NOMO-1 treated with dmso at 0.1 percent for 144 hours (cell line): ENCODE measurements at regions not wholly inside any gene's neighbourhood (a gene's known extent, or its start where the extent isn't known, plus 50 kb on each side); places are given as distances from the start of the nearest gene placed in this dataset.
"Not testable (repeated sequence)": the region's sequence is repeated elsewhere in the genome, so short reads cannot be mapped to it uniquely, and the experiment has no call there.

ENCODE experiments used
- DNase-seq: peaks from one replicate; lab custom pipeline; 2025; ENCODE audit not compliant: unreplicated experiment; lab: John Stamatoyannopoulos, UW

DNA sequence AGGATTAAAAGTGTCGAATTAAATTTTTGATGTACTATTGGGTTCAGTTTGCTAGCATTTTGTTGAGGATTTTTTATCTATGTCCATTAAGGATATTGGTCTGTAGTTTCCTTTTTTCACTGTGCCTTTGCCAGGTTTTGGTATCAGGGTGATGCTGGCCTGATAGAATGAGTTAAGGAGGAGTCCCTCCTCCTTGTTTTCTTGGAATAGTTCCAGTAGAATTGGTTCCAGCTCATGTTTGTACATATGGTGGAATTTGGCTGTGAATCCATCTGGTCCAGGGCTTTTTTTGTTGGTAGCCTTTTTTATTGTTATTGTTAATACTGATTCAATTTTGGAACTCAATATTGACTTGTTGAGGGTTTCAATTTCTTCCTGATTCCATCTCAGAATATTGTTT, 141.8 kb downstream of the SIM1 start:
- no peak for DNase-seq

DNA sequence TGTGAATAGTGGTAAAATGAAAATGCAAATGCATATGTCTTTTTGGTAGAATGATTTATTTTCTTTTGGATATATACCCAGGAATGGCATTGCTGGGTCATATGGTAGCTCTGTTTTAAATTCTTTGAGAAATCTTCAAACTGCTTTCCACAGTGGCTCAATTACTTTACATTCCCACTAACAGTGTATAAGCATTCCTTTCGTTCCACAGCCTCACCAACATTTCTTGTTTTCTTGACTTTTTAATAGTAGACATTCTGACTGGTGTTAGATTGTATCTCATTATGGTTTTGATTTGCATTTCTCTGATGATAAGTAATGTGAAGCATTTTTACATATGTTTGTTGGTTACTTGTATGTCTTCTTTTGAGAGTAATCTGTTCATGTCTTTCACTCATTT, 144.0 kb downstream of the SIM1 start:
- no peak for DNase-seq

DNA sequence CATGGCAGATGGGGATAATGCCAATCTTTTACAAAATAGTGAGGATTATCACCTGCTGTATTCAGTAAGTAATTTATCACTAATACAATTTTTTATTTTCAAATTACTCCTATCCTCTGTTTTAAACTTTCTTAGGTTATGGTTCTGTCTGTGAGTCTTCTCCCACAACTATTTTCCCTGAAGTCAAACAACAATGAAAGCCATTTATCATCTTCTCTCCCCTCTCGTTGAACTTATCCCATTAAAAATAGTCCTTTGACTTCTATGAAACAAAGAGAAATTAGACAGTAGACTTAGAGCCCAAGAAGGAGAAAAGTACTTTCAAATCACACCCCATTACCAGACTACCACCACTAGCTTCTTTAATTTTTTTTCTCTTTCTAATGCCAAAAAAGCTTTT, 147.7 kb downstream of the SIM1 start:
- DNase-seq, result no peak

DNA sequence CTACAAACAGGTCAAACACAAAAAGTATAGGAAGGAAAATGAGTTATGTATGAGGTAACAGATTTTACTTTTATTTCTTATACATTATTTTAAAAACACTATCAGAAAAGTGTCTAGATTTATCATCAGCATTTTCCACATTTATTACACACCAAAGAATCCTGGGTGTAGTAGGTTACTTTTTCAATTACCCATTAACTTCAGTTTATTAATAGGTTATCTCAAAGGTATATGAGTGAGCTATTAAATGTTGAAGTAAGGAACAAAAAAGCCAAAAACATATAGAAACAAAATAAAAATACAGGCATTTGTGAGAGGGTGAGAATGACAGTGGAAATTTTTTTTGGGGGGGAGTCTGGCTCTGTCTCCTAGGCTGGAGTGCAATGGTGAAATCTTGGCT, 150.5 kb downstream of the SIM1 start:
- DNase-seq, result no peak

DNA sequence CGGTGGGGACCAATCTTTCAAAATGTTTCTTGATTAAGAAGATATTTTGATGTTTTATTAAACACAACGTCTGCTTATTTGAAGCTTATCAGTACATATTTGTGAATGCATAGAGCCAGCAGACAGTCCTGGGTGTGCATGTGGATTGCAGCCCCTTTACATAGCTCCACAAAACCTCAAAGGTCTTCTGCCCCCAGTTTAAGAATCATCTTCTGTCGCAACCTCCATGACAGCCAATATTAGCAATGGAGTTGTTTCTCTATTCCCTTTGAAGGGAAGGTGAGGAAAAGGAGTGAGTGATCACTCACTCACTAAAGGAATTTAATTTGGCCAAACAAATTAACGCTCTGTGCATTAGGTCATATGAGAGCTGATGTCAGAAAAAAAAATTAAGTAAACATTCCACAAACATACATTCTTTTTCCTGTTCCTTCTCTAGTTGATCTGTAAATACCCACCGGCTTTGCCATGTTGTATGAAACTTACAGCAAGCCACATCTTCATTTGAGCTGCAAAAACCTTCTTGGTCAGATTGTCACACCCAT, 152.9 kb downstream of the SIM1 start:
- DNase-seq, result no peak

DNA sequence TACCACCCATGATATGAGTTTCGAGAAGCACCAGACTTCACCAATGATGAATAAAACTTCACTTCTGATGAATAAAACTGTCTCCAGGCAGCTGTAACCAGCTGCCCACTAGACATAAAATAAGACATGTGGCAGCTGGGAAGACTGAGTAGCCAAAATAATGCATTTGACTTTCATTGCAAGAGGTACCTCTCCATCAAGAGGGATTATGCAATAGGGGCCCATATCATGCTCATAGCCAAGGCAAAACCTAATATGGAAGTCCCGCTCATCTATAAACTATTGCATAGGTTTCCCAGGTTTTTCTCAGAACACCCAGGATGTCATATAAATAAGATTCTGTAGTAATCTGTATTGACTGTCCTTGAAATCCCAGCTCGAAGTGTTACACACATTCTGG, 155.5 kb downstream of the SIM1 start:
- DNase-seq, result no peak

DNA sequence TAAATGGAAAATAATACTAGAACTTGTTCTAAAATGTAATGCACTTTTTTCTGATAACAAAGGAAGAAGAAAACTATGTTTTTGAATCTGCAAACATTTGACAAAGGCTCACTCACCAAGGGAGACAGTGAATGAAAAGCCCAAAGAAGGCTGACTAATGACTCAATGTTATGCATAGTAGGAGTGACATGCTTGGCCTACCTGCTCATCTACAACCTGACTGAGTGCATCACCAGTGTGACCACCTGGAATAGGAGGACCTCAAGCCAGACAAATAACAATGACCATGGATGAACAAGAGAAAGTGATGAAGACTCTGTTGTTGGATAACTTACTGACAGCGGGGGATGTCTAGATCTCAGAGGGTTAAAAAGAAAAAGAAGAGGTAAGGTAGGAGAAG, 157.2 kb downstream of the SIM1 start:
- no peak for DNase-seq

DNA sequence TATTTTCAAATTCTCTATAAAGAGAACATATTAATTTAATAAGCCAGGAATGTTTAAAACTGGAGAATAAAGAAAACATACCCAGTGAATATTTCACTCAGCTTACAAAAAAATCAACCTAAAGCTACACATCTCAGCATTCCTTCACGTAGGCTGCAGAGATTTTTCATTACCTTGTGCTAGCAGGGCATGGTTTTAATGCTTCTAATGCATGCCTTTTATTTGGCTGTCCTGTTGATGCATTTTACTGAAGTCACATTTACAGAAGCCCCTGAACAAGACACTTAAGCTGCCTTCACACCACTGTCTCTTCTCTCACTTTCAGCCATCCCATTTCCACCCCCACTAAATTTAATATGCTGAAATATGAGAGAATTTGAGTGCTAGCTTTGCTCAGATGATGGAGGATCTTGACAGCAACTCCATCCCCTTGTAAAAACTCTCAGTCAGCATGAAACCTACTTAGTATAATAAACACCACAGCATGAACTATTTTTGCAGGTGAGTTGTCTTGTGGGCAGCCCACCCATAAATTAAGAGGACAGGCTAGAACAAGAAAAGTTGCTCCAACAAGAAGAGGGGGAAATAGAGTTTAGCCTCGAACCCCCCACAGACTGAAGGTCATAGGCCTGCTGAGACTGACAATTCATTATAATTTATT, 159.4 kb downstream of the SIM1 start:
- no peak for DNase-seq

DNA sequence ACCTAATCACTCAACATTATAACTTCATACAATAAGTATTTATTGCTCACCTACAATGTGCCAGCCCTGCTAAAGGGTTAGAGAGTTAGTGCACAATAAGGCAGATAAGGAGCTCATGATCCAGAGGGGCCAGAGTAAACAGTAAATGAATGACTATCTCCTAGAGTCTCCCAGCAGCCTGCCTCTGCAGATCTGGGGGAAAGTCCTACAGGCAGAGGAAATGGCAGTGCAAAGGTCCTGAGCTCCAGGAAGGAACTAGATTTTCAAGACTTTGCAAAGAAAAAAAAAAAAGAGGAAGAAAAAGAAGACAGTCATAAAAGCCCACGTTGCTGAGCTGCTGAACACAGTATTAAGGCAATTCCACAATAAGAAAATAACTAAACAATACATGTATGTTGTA, 160.1 kb downstream of the SIM1 start:
- no peak for DNase-seq

DNA sequence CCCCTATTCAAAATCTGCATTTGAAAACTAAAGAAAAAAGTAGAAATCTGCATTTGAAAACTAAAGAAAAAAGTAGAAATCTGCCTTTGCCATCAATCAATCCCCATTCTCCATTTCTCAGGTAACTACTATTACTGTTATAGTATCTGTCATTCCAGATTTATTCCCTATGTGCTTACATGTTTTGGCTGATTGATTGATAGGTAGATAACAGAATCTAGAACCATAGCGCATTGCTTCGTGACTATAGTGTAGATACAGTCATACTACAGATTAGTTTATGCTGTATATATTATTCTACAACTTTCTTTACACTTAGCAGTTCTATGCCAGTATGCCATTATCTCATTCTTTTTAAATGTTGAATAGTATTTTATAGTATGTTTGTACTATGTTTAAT, 163.0 kb downstream of the SIM1 start:
- no peak for DNase-seq

DNA sequence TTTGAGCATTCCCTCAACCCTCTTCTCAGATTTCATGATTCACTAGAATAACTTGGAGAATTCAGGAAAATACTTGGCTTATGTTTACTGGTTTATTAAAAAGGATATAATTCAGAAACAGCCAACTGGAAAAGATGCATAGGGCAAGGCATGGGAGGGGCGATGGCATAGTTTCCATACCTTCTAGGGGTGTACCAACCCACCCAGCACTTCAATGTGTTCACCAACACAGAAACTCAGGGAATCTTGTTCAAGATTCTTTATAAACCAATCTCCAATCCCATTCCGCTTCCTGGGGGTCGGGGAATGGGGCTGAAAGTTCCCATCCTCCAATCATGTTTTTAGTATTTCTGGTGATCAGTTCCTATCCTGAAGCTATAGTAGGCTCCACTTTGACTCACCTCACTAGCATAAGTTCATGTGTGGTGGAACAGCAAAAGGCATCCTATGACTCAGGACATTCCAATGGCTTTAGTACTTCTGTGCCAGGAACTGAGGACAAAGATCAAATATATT, 164.4 kb downstream of the SIM1 start:
- no peak for DNase-seq

DNA sequence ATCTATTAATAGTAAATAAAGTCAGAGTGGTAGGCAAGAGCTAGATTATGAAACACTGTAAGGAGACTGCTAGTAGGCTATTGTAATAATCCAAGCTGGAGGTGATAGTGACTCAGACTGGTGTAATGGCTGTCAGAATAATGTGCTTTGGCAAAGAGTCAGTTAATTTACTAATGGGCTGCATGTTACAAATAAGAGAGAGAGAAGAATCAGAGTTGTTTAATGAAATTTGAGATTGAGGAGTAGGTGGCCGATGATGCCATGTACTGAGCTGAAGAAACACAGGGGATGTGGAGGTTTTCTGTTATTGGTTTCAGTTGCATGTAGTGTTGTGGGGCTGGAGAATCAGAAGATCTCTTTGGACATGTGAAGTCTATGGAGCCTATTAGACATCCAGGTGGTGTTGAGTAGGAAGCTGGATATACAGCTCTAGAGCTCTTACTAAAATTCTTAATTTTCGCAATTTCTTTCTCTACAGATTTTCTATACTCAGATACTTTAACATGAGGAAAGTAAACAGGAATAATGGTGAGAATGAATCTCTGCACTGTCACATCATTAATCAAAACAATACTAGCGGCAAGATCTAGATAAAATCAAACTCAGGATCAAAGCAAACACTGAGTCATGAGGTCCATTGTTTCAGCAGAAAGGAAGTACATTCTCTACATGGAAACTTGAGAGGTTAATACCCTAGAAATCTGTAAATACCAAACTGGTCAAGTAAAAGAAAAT, 167.7 kb downstream of the SIM1 start:
- no peak for DNase-seq

DNA sequence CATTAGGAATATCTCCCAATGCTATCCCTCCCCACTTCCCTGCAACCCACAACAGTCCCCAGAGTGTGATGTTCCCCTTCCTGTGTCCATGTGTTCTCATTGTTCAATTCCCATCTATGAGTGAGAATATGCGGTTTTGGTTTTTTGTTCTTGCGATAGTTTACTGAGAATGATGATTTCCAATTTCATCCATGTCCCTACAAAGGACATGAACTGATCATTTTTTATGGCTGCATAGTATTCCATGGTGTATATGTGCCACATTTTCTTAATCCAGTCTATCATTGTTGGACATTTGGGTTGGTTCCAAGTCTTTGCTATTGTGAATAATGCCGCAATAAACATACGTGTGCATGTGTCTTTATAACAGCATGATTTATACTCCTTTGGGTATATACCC, 169.5 kb downstream of the SIM1 start:
- not testable (repeated sequence) for DNase-seq

DNA sequence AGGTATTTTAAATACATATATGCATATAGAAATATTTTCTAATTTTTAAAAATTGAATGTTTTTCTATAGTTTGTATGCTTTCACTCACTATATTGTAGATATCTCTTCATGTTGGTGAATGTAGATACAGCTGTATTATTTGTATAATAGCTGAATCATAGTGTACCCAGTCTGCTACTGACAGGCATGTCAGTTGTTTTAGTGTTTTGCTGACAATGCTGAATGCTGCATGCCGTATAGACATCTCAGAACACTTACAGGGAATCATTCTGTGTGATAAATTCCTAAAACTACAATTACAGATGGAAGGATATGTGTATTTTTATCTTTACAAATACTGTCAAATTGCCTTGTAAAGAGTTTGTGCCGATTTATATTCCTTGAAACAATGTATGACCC, 175.4 kb downstream of the SIM1 start:
- DNase-seq, result no peak

DNA sequence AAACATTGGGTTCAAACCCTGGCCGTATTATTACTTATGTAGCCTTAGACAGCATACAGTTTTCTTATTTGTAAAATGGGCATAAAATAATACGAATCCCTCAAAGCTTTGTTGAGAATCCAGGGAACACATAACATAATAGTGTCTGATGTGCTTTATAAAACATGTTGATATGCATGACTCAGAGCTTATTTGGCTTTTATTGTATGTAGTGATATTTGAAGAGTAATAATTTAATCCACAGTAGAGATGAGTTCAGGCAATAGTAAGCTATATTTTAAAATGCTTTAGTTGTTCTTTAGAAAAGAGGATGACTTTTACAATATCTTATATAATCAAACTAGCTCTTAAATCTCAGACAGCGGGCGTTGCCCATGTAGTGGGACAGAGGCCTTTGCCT, 176.4 kb downstream of the SIM1 start:
- DNase-seq, result no peak

DNA sequence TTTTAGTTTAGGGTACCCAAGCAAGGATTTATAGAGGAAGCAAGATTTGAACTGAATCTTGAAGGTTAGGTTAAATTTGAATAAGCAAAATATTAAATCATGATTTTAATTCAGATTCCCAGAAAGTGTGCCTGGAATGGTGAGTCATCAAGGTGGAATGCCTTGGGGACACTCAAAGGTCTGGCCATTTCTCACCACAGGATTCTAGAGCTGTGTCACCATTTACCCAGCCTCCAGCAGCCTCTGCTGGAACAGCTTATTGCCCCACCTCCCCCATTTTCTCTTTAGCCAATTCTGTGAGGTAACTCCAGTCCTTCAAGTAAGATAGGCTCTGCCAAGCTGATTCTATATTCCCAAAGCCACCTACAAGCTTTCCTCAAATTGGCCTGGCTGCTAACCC, 181.4 kb downstream of the SIM1 start:
- DNase-seq, result no peak

DNA sequence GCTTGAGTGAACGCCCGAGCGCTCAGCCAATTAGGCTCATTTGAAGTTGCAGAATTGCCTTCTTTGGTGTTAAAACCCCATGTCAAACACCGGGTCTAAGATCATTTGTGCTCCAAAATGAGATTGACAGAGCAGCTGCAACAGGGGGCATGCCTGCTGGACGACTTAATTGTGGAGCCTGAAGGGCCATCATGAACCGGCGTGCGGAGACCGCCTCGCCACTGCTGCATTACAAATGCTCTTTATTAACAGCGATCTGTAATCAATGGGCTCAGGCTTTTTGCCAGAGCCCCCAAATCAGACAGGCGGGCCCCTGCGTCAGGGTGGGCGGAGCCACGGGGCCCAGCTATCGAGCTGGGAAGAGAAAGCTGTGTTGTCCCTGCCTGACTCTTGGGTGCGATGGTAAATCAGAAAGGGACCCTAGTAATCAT, 183.2 kb downstream of the SIM1 start:
- no peak for DNase-seq

DNA sequence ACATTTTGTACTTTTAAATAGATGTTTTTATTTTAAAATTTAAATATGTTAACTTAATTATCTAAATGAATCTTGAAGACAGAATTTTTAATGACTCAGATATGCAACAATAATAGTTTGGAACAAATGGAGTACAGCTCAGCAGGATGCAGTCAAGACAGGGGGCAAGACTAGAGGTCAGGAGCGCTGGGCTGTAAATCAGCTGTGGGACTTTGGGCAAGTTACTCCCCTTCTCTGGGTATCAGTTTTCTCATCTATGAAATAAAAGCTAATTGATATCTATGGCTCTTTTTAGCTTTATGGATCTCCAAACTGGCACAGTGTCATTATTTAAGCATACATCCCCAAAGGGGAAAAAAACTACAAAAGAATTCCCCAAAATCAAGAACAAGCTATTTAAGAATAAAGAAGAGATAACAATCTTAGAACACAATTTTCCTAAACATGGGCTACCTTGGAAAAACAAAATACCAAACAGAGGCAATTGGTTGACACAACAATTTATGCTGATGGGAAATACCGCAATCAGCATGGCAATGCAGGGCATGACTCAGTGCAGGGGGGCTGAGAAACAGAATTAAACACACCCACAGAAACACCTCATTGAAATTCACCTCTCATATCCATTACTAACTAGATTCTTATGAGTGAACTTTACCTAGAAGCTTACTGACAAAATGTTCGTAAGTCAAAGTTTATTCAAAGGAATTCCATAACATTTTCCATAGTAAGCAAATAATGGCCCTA, 188.2 kb downstream of the SIM1 start:
- no peak for DNase-seq

DNA sequence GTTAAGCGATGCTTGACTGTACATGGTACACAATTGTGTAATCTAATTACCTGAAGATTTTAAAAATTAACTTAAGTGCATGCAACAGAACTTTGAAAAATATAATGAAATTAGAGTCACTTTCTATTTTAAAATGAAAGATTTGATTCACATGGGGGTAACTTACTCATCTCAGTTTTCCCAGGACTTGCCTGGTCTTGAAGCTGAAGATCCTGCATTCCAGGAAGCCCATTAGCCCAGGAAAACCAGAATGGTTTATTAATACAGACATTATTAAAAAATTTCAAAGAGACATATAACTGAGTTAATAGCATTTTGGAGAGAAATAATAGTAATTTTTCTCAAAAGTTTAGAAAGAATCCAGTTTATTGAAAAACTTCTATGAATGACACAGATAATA, 190.6 kb downstream of the SIM1 start:
- DNase-seq, result no peak

DNA sequence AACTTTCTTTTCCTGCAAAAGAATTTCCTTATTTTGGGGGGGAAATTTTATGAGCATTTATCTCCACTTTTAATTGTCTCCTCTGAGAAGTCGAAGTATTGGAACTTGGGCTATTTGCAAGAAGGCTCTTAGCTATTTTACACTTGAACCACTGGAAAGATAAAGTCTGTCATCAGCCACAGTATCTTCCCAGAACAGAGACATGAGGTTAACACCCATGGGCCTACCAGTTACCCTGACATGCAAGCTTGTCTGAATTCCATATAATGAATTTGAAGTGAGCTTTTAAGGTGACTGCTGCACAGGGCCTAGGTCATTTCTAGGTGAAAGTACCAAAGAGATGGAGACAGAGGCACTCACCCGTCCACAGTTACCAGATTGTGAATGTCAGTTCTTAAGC, 193.1 kb downstream of the SIM1 start:
- no peak for DNase-seq

DNA sequence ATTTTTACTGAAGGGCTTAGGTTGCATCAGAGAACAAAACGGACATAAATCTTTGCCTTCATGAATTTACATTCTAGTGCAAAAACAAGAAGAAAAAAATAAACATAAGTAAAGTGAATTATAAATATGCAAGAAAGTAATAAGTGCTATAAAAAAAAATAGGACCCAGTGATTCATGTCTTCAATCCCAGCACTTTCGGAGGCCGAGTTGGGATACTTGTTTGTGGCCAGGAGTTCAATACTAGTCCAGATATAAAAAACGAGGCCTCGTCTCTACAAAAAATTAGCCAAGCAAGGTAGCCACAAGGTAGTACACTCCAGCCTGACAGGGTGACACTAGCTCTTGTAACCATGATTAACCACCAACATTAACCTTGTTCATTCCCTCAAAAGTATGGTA, 193.5 kb downstream of the SIM1 start:
- no peak for DNase-seq

DNA sequence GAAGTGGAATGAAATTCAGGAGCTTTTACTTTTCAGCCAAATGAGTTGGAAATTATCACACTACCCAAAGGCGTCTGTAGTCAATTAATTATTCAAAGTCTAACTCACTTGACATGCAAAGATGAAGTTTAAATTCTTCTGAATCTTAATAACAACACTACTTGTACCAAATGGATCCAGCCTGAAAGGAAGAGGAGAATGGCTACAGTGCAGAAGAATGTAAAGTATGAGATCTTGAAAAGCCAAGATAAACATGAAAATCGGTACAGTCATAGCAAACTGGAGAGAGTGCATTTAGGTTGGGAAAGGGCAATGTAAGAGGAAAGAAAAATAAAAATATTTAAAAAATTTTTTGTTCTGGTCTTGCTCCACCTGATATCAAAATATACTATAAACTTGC, 195.5 kb downstream of the SIM1 start:
- DNase-seq, result no peak
